ENCODE measurements at regions not wholly inside any gene's neighbourhood (a gene's known extent, or its start where the extent isn't known, plus 50 kb on each side); places are given as distances from the start of the nearest gene placed in this dataset.

DNA sequence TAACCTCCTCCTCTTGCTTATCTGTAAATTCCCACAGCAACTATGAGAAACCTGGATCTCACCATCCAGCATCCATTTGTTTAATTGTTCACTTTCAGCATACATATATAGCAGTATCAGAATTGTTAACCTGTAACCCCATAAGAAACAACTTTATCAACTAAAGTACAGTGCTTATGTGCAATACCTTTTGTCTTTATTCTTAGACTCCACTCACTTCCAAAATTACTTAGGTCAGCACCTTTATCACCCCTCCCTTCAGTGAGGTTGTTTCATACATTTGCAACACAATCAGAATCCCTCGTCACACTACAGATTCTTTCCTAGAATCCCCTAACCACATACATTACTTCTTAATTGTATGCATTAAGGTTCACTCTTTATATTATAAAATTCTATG lies 225.9 kb upstream of the NCKAP5 start:
- in situ Hi-C loops (cut with MboI; ENCODE audit: low sequenced_read_pairs) = no loop called here
- H3K36me3 ChIP-seq (replicated peaks) = no peaks in the 10 kb centered on the region
- no peaks in the 10 kb centered on the region for H3K9me3 ChIP-seq
- H3K4me1 ChIP-seq = no peaks in the 10 kb centered on the region
- no peaks in the 10 kb centered on the region; the same call in 1 of the 2 replicates for H3K27me3 ChIP-seq (ENCODE audit: low read depth)
- DNase-seq (ENCODE audit: low spot score in 2 of 2) = no peak
- no peak overlapping the region for H3K4me3 ChIP-seq

- H3K4me1 ChIP-seq = no peaks in the 10 kb centered on the region
- no peak for DNase-seq (ENCODE audit: low spot score in 2 of 2)
- H3K27me3 ChIP-seq (ENCODE audit: low read depth) = no peaks in the 10 kb centered on the region
- no peaks in the 10 kb centered on the region for H3K36me3 ChIP-seq (replicated peaks)
- in situ Hi-C loops (cut with MboI; ENCODE audit: low sequenced_read_pairs) = no loop called here
- H3K4me3 ChIP-seq = no peak overlapping the region
- no peaks in the 10 kb centered on the region for H3K9me3 ChIP-seq
Measured at GRCh38 chr2:133801946-133802345, 233.7 kb upstream of the NCKAP5 start.

DNA sequence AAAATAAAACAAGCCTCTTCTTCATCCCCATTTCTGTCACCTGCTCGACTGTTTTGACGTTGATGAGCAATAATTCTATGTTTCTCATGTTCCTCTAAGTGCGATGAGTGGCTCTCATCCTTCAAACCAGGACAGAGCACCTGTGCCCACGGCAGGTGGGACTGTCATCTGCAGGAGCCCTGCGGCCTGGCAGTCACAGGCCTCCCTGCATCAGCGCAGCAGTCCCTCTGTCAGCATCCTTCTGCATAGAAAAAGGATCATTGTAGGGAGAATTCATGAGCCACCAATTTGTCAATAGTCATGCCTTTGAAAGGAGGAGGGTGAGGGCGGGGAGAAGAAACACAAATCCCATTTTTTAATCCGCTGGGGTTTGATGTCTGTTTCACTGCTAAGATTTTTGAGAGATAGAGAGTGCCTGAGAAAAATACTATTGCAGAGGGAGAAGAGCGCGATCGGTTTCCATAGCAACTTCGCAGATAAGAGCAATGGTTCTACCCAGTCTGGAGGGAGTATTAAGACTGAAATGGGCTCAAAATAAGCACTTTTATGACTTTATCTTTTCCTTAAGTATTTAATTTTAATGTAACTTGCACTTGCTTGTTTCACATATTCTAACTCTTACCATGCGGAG lies 234.3 kb upstream of the NCKAP5 start:
- DNase-seq (ENCODE audit: low spot score in 2 of 2) = no peak
- Histone ChIP-seq H3K4me1 (no peaks in the 10 kb centered on the region), H3K27me3 (ENCODE audit: low read depth) (no peaks in the 10 kb centered on the region), H3K36me3 (replicated peaks) (no peaks in the 10 kb centered on the region), H3K9me3 (no peaks in the 10 kb centered on the region), H3K4me3 (no peak overlapping the region)
- in situ Hi-C loops (cut with MboI; ENCODE audit: low sequenced_read_pairs) = no loop called here

GRCh38 chr2:133806564-133806963 lies 238.3 kb upstream of the NCKAP5 start:
- Histone ChIP-seq H3K36me3 (replicated peaks) (no peaks in the 10 kb centered on the region), H3K4me1 (no peaks in the 10 kb centered on the region), H3K27me3 (ENCODE audit: low read depth) (no peaks in the 10 kb centered on the region), H3K4me3 (no peak overlapping the region), H3K9me3 (no peaks in the 10 kb centered on the region)
- DNase-seq (ENCODE audit: low spot score in 2 of 2) = no peak
- in situ Hi-C loops (cut with MboI; ENCODE audit: low sequenced_read_pairs) = no loop called here

DNA sequence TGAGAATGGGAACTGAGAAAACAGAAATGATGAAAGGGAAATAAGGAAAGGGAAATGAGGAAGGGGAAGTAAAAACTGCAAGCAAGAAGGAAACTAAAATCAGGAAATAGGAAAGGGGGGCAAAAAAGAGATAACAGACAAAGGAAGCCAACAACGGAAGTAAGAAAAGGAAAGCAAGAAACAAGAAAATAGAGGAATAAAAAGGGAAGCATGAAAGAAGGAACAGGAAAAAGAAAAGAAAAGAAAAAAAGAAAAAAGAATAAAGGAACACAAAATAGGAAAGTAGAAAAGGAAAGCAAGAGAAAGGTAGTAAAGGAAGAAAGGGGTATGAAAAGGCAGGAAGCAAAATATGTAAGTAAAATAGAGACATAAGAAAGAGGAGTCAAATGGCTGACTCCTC lies 241.2 kb upstream of the NCKAP5 start:
- no peak for DNase-seq (ENCODE audit: low spot score in 2 of 2)
- Histone ChIP-seq H3K9me3 (no peaks in the 10 kb centered on the region), H3K36me3 (replicated peaks) (no peaks in the 10 kb centered on the region), H3K27me3 (ENCODE audit: low read depth) (no peaks in the 10 kb centered on the region), H3K4me1 (no peaks in the 10 kb centered on the region), H3K4me3 (no peak overlapping the region)
- in situ Hi-C loops (cut with MboI; ENCODE audit: low sequenced_read_pairs) = no loop called here

GRCh38 chr2:133810559-133810958 lies 242.3 kb upstream of the NCKAP5 start:
- no peak for DNase-seq (ENCODE audit: low spot score in 2 of 2)
- no peaks in the 10 kb centered on the region for H3K9me3 ChIP-seq
- H3K27me3 ChIP-seq (ENCODE audit: low read depth) = no peaks in the 10 kb centered on the region
- in situ Hi-C loops (cut with MboI; ENCODE audit: low sequenced_read_pairs) = no loop called here
- H3K36me3 ChIP-seq (replicated peaks) = no peaks in the 10 kb centered on the region
- H3K4me1 ChIP-seq = no peaks in the 10 kb centered on the region
- H3K4me3 ChIP-seq = no peak overlapping the region

- H3K27me3 ChIP-seq (ENCODE audit: low read depth) = no peaks in the 10 kb centered on the region
- in situ Hi-C loops (cut with MboI; ENCODE audit: low sequenced_read_pairs) = no loop called here
- no peaks in the 10 kb centered on the region for H3K36me3 ChIP-seq (replicated peaks)
- no peaks in the 10 kb centered on the region for H3K4me1 ChIP-seq
- H3K4me3 ChIP-seq = no peak overlapping the region
- no peak for DNase-seq (ENCODE audit: low spot score in 2 of 2)
- no peaks in the 10 kb centered on the region for H3K9me3 ChIP-seq
Measured at GRCh38 chr2:133811409-133812125, 243.3 kb upstream of the NCKAP5 start.

DNA sequence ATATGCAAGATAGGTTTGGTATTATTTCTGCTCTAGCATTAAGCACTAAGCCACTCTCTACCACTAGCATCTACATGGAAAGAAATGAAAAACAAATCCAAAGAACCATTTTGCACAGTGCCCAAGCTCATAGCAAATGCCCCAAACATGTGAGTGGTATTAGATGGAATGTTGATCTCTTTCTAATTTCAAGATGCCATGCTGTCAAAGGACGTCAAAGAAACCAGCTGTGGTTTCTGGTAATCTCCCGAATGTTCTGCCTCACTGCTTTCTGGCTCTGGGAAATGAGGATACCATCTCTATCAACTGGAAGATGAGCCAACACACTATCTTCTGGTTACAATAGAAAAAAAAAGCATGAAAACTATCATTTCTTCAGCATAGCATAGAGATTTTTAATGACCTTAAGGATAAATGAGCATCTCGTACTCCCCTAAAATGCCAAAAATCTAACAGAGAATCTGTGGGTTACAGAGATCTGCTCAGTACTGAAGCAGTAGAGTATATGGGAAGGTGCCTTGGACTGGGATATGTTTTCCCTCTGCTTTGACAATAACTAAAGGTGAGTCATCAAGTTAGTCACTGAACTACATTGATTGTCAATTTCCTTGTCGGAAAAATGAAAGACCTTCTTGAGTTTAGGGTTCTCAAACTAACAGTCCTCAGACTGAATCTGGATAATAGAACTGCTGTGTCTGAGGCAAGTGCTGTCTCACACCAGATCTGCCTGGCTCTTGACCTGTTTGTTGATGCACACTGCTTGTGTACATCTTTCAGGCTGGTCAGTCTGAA lies 244.8 kb upstream of the NCKAP5 start:
- Histone ChIP-seq H3K27me3 (ENCODE audit: low read depth) (no peaks in the 10 kb centered on the region), H3K4me3 (no peak overlapping the region), H3K9me3 (no peaks in the 10 kb centered on the region), H3K36me3 (replicated peaks) (no peaks in the 10 kb centered on the region), H3K4me1 (no peaks in the 10 kb centered on the region)
- in situ Hi-C loops (cut with MboI; ENCODE audit: low sequenced_read_pairs) = no loop called here
- no peak for DNase-seq (ENCODE audit: low spot score in 2 of 2)

- Histone ChIP-seq H3K27me3 (ENCODE audit: low read depth) (no peaks in the 10 kb centered on the region), H3K9me3 (no peaks in the 10 kb centered on the region), H3K4me1 (no peaks in the 10 kb centered on the region), H3K4me3 (no peak overlapping the region), H3K36me3 (replicated peaks) (no peaks in the 10 kb centered on the region)
- no peak for DNase-seq (ENCODE audit: low spot score in 2 of 2)
- in situ Hi-C loops (cut with MboI; ENCODE audit: low sequenced_read_pairs) = no loop called here
Measured at GRCh38 chr2:133814890-133815289, 246.6 kb upstream of the NCKAP5 start.

GRCh38 chr2:133816037-133816436 lies 247.8 kb upstream of the NCKAP5 start:
- H3K9me3 ChIP-seq = no peaks in the 10 kb centered on the region
- no peaks in the 10 kb centered on the region for H3K27me3 ChIP-seq (ENCODE audit: low read depth)
- no peaks in the 10 kb centered on the region for H3K36me3 ChIP-seq (replicated peaks)
- no peak overlapping the region for H3K4me3 ChIP-seq
- DNase-seq (ENCODE audit: low spot score in 2 of 2) = no peak
- in situ Hi-C loops (cut with MboI; ENCODE audit: low sequenced_read_pairs) = no loop called here
- no peaks in the 10 kb centered on the region for H3K4me1 ChIP-seq

- in situ Hi-C loops (cut with MboI; ENCODE audit: low sequenced_read_pairs) = no loop called here
- H3K9me3 ChIP-seq = no peaks in the 10 kb centered on the region
- no peaks in the 10 kb centered on the region for H3K4me1 ChIP-seq
- H3K4me3 ChIP-seq = no peak overlapping the region
- H3K27me3 ChIP-seq (ENCODE audit: low read depth) = no peaks in the 10 kb centered on the region
- no peaks in the 10 kb centered on the region for H3K36me3 ChIP-seq (replicated peaks)
- no peak for DNase-seq (ENCODE audit: low spot score in 2 of 2)
Measured at GRCh38 chr2:133817680-133818566, 249.7 kb upstream of the NCKAP5 start.

GRCh38 chr2:133818661-133819060 lies 250.4 kb upstream of the NCKAP5 start:
- Histone ChIP-seq H3K27me3 (ENCODE audit: low read depth) (no peaks in the 10 kb centered on the region), H3K4me1 (no peaks in the 10 kb centered on the region), H3K4me3 (no peak overlapping the region), H3K9me3 (no peaks in the 10 kb centered on the region), H3K36me3 (replicated peaks) (no peaks in the 10 kb centered on the region)
- no peak for DNase-seq (ENCODE audit: low spot score in 2 of 2)
- in situ Hi-C loops (cut with MboI; ENCODE audit: low sequenced_read_pairs) = no loop called here

- H3K4me3 ChIP-seq = no peak overlapping the region
- no peaks in the 10 kb centered on the region for H3K9me3 ChIP-seq
- DNase-seq (ENCODE audit: low spot score in 2 of 2) = no peak
- H3K36me3 ChIP-seq (replicated peaks) = no peaks in the 10 kb centered on the region
- in situ Hi-C loops (cut with MboI; ENCODE audit: low sequenced_read_pairs) = no loop called here
- H3K4me1 ChIP-seq = no peaks in the 10 kb centered on the region
- H3K27me3 ChIP-seq (ENCODE audit: low read depth) = no peaks in the 10 kb centered on the region
Measured at GRCh38 chr2:133819906-133820305, 251.6 kb upstream of the NCKAP5 start.
